SK-N-SH treated with all-trans-retinoic acid at 6 μM for 48 hours (cell line): ENCODE measurements at regions not wholly inside any gene's neighbourhood (a gene's known extent, or its start where the extent isn't known, plus 50 kb on each side); places are given as distances from the start of the nearest gene placed in this dataset.

Source experiments
- ISL1 ChIP-seq: fragments of 250-450 bp; sonication (Bioruptor Pico); IDR thresholded peaks from 2 replicates; pipeline ENCODE4 v2.1.2; 2022; ENCODE audit warnings: mild to moderate bottlenecking, moderate library complexity
- OSR1 ChIP-seq: fragments of 250-450 bp; sonication (Bioruptor Pico); IDR thresholded peaks from 2 replicates; pipeline ENCODE4 v1.8.0; 2022; ENCODE audit warnings: moderate library complexity, mild to moderate bottlenecking, inconsistent platforms
- PPARA ChIP-seq: fragments of 250-450 bp; sonication (Bioruptor Pico); IDR thresholded peaks from 2 replicates; pipeline ENCODE4 v1.5.0; 2020; ENCODE audit warnings: mild to moderate bottlenecking, borderline replicate concordance

DNA sequence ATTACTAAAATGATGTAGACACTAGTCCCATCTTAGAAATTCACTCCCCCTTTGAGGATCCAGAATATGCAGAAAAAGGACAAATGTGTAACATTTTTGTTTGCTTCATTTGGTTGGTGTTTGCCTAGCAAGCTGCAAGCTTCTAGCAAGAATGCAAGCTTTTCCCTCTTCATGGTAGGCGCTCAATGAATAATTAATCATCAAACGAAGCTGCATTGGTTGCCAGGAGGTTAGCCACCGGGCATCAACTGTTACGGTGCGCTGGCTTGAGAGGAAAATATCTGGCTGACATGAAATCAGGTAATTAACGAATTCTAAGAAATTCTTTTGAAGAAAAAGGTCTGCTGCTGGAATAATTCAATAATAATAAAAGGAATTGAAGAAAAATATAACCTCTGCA, 341.0 kb upstream of the KYNU start:
- TF ChIP-seq PPARA (CRISPR knock-in tag) (no peak), ISL1 (CRISPR knock-in tag) (no peak), OSR1 (no peak)
